HG02981 (cell line): ENCODE measurements at regions not wholly inside any gene's neighbourhood (a gene's known extent, or its start where the extent isn't known, plus 50 kb on each side); places are given as distances from the start of the nearest gene placed in this dataset.
"Not testable (repeated sequence)": the region's sequence is repeated elsewhere in the genome, so short reads cannot be mapped to it uniquely, and the experiment has no call there.

Experiments
- ATAC-seq: cut with Tn5 transposase; IDR thresholded peaks from one replicate; pipeline ENCODE4 v1.9.1; 2021; ENCODE audit warnings: mild to moderate bottlenecking, moderate library complexity; ENCODE audit not compliant: unreplicated experiment

- no peak for ATAC-seq
Measured at GRCh38 chr16:66030036-66030435, 336.5 kb upstream of the CDH5 start.

- ATAC-seq, result no peak
Measured at GRCh38 chr16:66028510-66029216, 337.8 kb upstream of the CDH5 start.

- no peak for ATAC-seq
Measured at GRCh38 chr16:66026787-66027330, 339.6 kb upstream of the CDH5 start.

GRCh38 chr16:66026211-66026610 is 340.3 kb upstream of the CDH5 start:
- no peak for ATAC-seq

- ATAC-seq, result no peak
Measured at GRCh38 chr16:66025751-66026150, 340.7 kb upstream of the CDH5 start.

- not testable (repeated sequence) for ATAC-seq
Measured at GRCh38 chr16:66024567-66024966, 341.9 kb upstream of the CDH5 start.

GRCh38 chr16:66023481-66023880 is 343.0 kb upstream of the CDH5 start:
- ATAC-seq, result no peak

- peak; percentile 76 for ATAC-seq
Measured at GRCh38 chr16:66020642-66021041, 345.8 kb upstream of the CDH5 start.

- no peak for ATAC-seq
Measured at GRCh38 chr16:66020046-66020445, 346.4 kb upstream of the CDH5 start.

- not testable (repeated sequence) for ATAC-seq
Measured at GRCh38 chr16:66019502-66019901, 347.0 kb upstream of the CDH5 start.

- ATAC-seq, result no peak
Measured at GRCh38 chr16:66014221-66014620, 352.3 kb upstream of the CDH5 start.

- ATAC-seq, result no peak
Measured at GRCh38 chr16:66013486-66013885, 353.0 kb upstream of the CDH5 start.

- no peak for ATAC-seq
Measured at GRCh38 chr16:66008136-66008535, 358.4 kb upstream of the CDH5 start.

GRCh38 chr16:66007717-66008116 is 358.8 kb upstream of the CDH5 start:
- ATAC-seq, result no peak

- ATAC-seq, result no peak
Measured at GRCh38 chr16:66006485-66006884, 360.0 kb upstream of the CDH5 start.

- no peak for ATAC-seq
Measured at GRCh38 chr16:66004699-66005098, 361.8 kb upstream of the CDH5 start.

GRCh38 chr16:66003201-66003600 is 363.3 kb upstream of the CDH5 start:
- ATAC-seq, result no peak

- ATAC-seq, result no peak
Measured at GRCh38 chr16:66002601-66003000, 363.9 kb upstream of the CDH5 start.

GRCh38 chr16:66001432-66001831 is 365.1 kb upstream of the CDH5 start:
- no peak for ATAC-seq

- ATAC-seq, result no peak
Measured at GRCh38 chr16:65998443-65998842, 368.0 kb upstream of the CDH5 start.

- no peak for ATAC-seq
Measured at GRCh38 chr16:65994291-65994690, 372.2 kb upstream of the CDH5 start.

GRCh38 chr16:65991149-65991701 is 375.3 kb upstream of the CDH5 start:
- ATAC-seq, result no peak
